GM13976 (cell line): ENCODE measurements at regions not wholly inside any gene's neighbourhood (a gene's known extent, or its start where the extent isn't known, plus 50 kb on each side); places are given as distances from the start of the nearest gene placed in this dataset.

ENCODE experiments used
- DNase-seq: peaks from one replicate; pipeline ENCODE4 v3.0.0; 2012; ENCODE audit warnings: low spot score
- in situ Hi-C: fragments of 300-500 bp; cut with MboI; formaldehyde crosslinking; loops from one replicate; pipeline ENCODE4 v1.12.0; 2022; ENCODE audit warnings: low sequenced_read_pairs, mixed read lengths, inconsistent platforms; ENCODE audit not compliant: unreplicated experiment
- TF ChIP-seq, protein P1 (sequence below): IDR thresholded peaks from 2 replicates; pipeline ENCODE4 v1.5.1; 2012; ENCODE audit warnings: borderline replicate concordance, mild to moderate bottlenecking; ENCODE audit not compliant: insufficient read depth; ENCODE audit errors: extremely low read depth, missing control alignments, control extremely low read depth

DNA sequence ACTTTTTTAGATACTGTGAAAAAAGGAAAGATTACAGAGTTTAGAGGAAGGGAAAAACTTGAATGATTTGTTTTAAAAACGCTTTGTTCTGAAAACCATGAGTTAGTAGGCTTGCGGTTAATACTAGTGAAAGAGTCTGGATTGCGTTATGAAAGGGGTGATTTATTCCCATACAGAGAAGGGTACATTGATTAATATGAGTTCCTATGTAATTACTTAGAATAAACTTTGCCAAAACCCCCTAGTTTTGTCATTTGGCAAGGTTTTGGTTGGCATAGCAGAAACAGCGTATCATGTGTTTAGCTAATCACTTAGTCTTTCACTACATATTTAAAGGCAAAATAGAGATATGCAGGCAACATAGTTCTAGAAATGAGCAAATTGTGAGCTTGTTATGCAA, 91.2 kb upstream of the POT1 start:
- DNase-seq, result no peak
- in situ Hi-C loops, result no loop called here

DNA sequence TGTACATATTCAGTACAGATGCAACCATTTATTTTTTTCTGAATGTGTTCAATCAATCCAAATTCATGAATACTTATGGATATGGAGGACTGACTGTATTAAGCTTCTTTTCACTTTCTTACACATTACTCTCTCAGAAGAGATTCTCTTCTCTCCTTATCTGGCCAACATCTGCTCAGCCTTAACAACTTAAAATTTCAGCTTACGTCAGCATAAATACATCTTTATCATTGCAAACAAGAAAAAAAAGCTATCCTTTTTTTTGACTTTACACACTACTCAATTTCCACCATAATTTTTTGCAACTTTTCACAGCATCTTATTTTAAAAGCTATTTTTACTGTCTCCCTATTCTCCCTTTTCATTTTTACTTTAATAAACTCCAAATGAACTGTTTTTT, 80.9 kb upstream of the POT1 start:
- in situ Hi-C loops, result no loop called here
- TF ChIP-seq, protein P1, sequence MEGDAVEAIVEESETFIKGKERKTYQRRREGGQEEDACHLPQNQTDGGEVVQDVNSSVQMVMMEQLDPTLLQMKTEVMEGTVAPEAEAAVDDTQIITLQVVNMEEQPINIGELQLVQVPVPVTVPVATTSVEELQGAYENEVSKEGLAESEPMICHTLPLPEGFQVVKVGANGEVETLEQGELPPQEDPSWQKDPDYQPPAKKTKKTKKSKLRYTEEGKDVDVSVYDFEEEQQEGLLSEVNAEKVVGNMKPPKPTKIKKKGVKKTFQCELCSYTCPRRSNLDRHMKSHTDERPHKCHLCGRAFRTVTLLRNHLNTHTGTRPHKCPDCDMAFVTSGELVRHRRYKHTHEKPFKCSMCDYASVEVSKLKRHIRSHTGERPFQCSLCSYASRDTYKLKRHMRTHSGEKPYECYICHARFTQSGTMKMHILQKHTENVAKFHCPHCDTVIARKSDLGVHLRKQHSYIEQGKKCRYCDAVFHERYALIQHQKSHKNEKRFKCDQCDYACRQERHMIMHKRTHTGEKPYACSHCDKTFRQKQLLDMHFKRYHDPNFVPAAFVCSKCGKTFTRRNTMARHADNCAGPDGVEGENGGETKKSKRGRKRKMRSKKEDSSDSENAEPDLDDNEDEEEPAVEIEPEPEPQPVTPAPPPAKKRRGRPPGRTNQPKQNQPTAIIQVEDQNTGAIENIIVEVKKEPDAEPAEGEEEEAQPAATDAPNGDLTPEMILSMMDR, result no peak
- no peak for DNase-seq

More for the DNA sequence above, 91.2 kb upstream of the POT1 start:
- TF ChIP-seq, protein P1, result no peak

DNA sequence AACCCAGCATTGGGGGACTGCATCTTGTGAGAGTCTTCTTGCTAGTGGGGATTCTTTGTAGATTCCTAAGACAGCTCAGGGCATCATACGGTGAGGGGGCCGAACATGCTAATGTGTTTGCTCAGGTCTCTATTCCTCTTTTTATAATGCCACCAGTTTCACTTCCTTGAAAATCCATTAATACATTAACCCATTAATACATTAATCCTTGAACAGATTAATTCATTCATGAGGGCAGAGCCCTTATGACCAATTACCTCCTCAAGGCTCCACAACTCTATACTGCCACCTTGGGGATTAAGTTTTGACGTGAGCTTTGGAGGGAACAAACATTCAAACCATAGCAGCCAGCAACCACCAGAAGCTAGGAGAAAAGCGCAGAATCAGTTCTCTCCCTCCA, 67.2 kb upstream of the POT1 start:
- TF ChIP-seq, protein P1, result no peak
- no peak for DNase-seq
- in situ Hi-C loops, result no loop called here

DNA sequence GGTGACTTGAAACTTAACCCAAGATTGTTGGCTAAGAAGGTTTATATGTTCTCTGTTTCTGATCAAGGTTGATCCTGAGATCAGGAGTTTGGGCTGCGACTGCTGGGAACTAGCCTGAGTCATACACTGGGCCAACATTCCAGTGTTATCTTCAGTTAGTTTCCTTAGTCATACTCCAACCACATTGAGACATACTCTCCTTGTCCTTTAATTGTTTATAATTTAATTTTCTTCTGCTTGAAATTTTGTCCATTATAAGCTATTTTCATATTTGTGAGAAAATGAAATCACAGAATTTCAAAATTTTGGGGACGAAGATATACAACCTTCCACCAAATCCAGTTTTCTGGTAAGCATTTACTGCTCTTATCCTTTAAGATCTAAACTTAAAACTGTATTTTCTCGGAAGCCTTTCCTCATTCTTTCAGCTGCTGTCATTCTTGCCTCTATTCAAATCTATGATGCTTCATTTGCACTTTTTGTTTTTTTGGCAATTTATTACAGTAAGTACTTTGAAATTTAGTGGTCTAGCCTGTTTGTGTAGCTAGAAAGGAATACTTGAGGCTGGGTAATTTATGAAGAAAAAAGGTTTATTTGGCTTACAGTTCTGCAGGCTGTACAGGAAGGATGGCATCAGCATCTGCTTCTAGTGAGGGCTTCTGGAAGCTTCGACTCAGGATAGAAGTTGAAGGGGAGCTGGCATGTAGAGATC, 63.4 kb upstream of the POT1 start:
- in situ Hi-C loops, result no loop called here
- TF ChIP-seq, protein P1, result no peak
- DNase-seq, result no peak

DNA sequence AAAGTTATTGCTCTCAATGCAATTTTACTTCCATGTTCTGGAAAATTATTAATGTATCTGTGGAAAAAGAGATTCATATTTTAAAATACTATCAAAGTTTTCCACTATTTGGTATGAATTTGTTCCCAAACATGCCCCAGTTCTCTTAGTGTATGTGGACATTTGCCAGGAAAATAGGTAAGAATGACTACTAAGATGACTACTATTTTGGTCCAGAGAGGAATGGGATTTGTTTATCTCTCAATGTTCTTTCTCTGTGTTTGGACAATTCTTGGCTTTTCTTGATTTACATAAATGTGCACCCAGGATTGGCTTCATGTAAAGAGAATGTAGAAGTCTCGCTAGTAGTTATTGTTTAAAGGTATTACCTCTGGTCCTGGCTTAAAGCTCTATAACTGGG, 60.3 kb upstream of the POT1 start:
- TF ChIP-seq, protein P1, result no peak
- no peak for DNase-seq
- in situ Hi-C loops, result no loop called here
